Trophoblast cell (in vitro differentiated cells and primary cell): ENCODE measurements at regions not wholly inside any gene's neighbourhood (a gene's known extent, or its start where the extent isn't known, plus 50 kb on each side); places are given as distances from the start of the nearest gene placed in this dataset.

Experiments used
- DNase-seq, 2 donors: peaks; one replicate each; pipeline ENCODE4 v3.0.0-alpha.2; 2016
- H2AFZ ChIP-seq: 2 replicates; pipeline ENCODE4 v1.6.1; 2013; ENCODE audit warnings: low read length, moderate library complexity, mild to moderate bottlenecking; ENCODE audit not compliant: insufficient read depth, poor library complexity
- H2AK5ac ChIP-seq: 2 replicates; pipeline ENCODE4 v1.6.1; 2013; ENCODE audit warnings: mild to moderate bottlenecking, low read length
- H2BK120ac ChIP-seq: 2 replicates; pipeline ENCODE4 v1.6.1; 2013; ENCODE audit warnings: low read length, mild to moderate bottlenecking, moderate library complexity; ENCODE audit not compliant: insufficient read depth, poor library complexity
- H2BK12ac ChIP-seq: 2 replicates; pipeline ENCODE4 v1.6.1; 2013; ENCODE audit warnings: mild to moderate bottlenecking, low read length, moderate library complexity
- H2BK5ac ChIP-seq: 2 replicates; pipeline ENCODE4 v1.6.1; 2013; ENCODE audit warnings: low read length, low read depth, moderate library complexity, mild to moderate bottlenecking; ENCODE audit not compliant: poor library complexity
- H3K14ac ChIP-seq: 2 replicates; pipeline ENCODE4 v1.6.1; 2013; ENCODE audit warnings: mild to moderate bottlenecking, low read length
- H3K18ac ChIP-seq: 2 replicates; pipeline ENCODE4 v1.6.1; 2013; ENCODE audit warnings: mild to moderate bottlenecking, low read length
- H3K23ac ChIP-seq: 2 replicates; pipeline ENCODE4 v1.6.1; 2013; ENCODE audit warnings: low read length
- H3K27ac ChIP-seq: 2 replicates; pipeline ENCODE4 v1.5.1; 2013; ENCODE audit warnings: low read depth, mild to moderate bottlenecking, inconsistent platforms, low read length, moderate library complexity
- H3K27me3 ChIP-seq: 2 replicates; pipeline ENCODE4 v1.6.1; 2013; ENCODE audit warnings: inconsistent platforms, mild to moderate bottlenecking, low read length, moderate library complexity; ENCODE audit not compliant: insufficient read depth
- H3K36me3 ChIP-seq, 2 experiments: 1 replicate in 1 of 2; 2 replicates in 1 of 2; pipeline ENCODE4 v1.6.1; 2013; ENCODE audit warnings: low read length in 2 of 2, mild to moderate bottlenecking in 2 of 2, moderate library complexity in 1 of 2; ENCODE audit not compliant: insufficient read depth in 2 of 2, control insufficient read depth in 1 of 2
- H3K4ac ChIP-seq: 2 replicates; pipeline ENCODE4 v1.6.1; 2013; ENCODE audit warnings: low read depth, mild to moderate bottlenecking, low read length, moderate library complexity
- H3K4me1 ChIP-seq, 2 experiments: 1 replicate in 1 of 2; 2 replicates in 1 of 2; pipeline ENCODE4 v1.6.1; 2013; ENCODE audit warnings: low read length in 2 of 2, mild to moderate bottlenecking in 2 of 2, moderate library complexity in 1 of 2; ENCODE audit not compliant: insufficient read depth in 2 of 2, control insufficient read depth in 1 of 2
- H3K4me2 ChIP-seq: 2 replicates; pipeline ENCODE4 v1.6.1; 2013; ENCODE audit warnings: inconsistent platforms, mild to moderate bottlenecking, low read length, moderate library complexity
- H3K4me3 ChIP-seq: 2 replicates; pipeline ENCODE4 v1.5.1; 2013; ENCODE audit warnings: mild to moderate bottlenecking, low read depth, low read length, inconsistent platforms
- H3K79me1 ChIP-seq: one replicate; pipeline ENCODE4 v1.6.1; 2013; ENCODE audit warnings: low read length
- H3K79me2 ChIP-seq: 2 replicates; pipeline ENCODE4 v1.6.1; 2013; ENCODE audit warnings: low read length, mild to moderate bottlenecking; ENCODE audit not compliant: control insufficient read depth, insufficient read depth, poor library complexity
- H3K9ac ChIP-seq: 2 replicates; pipeline ENCODE4 v1.6.1; 2013; ENCODE audit warnings: mild to moderate bottlenecking, low read length
- H3K9me3 ChIP-seq: 2 replicates; pipeline ENCODE4 v1.6.1; 2013; ENCODE audit warnings: low read depth, mild to moderate bottlenecking, control low read depth, inconsistent platforms, low read length; ENCODE audit not compliant: insufficient read depth
- H4K12ac ChIP-seq: 2 replicates; pipeline ENCODE4 v1.6.1; 2013; ENCODE audit warnings: low read depth, mild to moderate bottlenecking, low read length, moderate library complexity
- H4K8ac ChIP-seq: 2 replicates; pipeline ENCODE4 v1.6.1; 2013; ENCODE audit warnings: low read depth, mild to moderate bottlenecking, low read length, moderate library complexity
- H4K91ac ChIP-seq: one replicate; pipeline ENCODE4 v1.6.1; 2013; ENCODE audit warnings: low read depth, mild to moderate bottlenecking, low read length, moderate library complexity
- WGBS: extraction: QIAGEN DNeasy Blood & Tissue Kit; methylation state at CpG from one replicate; pipeline ENCODE4 v1.1.7; 2013; ENCODE audit warnings: missing lambda C conversion rate; ENCODE audit not compliant: insufficient read length, insufficient coverage; ENCODE audit errors: extremely low coverage; 5-methylcytosine and 5-hydroxymethylcytosine counted together

- WGBS = no CpG with 5 or more reads among the region's 4 CpGs
- DNase-seq = no peak
- H4K8ac ChIP-seq = no peak overlapping the region
Observed at GRCh38 chr3:14057701-14058100, 67.0 kb downstream of the CHCHD4 start.

GRCh38 chr3:14047841-14048240 is 76.8 kb downstream of the CHCHD4 start:
- H3K36me3 ChIP-seq = no peaks in the 10 kb centered on the region
- no peak overlapping the region for H3K4me2 ChIP-seq

More at GRCh38 chr3:14057701-14058100, 67.0 kb downstream of the CHCHD4 start:
- H3K18ac ChIP-seq = no peak overlapping the region
- H2BK120ac ChIP-seq = no peak overlapping the region
- no peaks in the 10 kb centered on the region for H3K79me1 ChIP-seq
- H3K14ac ChIP-seq = no peak overlapping the region
- no peak overlapping the region for H4K12ac ChIP-seq
- no peak overlapping the region for H2BK12ac ChIP-seq
- no peak overlapping the region for H2AK5ac ChIP-seq
- H3K9me3 ChIP-seq = peaks cover 2% of the 10 kb centered on the region
- no peak overlapping the region for H3K4me2 ChIP-seq
- no peak overlapping the region for H3K27ac ChIP-seq
- no peaks in the 10 kb centered on the region for H3K79me2 ChIP-seq
- no peak overlapping the region for H2BK5ac ChIP-seq
- no peak overlapping the region for H3K4me3 ChIP-seq
- H3K23ac ChIP-seq = no peak overlapping the region
- no peak overlapping the region for H3K9ac ChIP-seq
- no peaks in the 10 kb centered on the region for H3K4me1 ChIP-seq
- no peak overlapping the region for H4K91ac ChIP-seq
- no peak overlapping the region for H3K4ac ChIP-seq
- H2AFZ ChIP-seq = no peak overlapping the region
- H3K36me3 ChIP-seq = no peaks in the 10 kb centered on the region
- H3K27me3 ChIP-seq = no peaks in the 10 kb centered on the region

GRCh38 chr3:14047027-14047426 is 77.6 kb downstream of the CHCHD4 start:
- H3K14ac ChIP-seq = no peak overlapping the region
- H3K23ac ChIP-seq = no peak overlapping the region
- H3K4me2 ChIP-seq = no peak overlapping the region
- H3K79me2 ChIP-seq = no peaks in the 10 kb centered on the region
- H4K8ac ChIP-seq = no peak overlapping the region
- H4K91ac ChIP-seq = no peak overlapping the region
- H3K4me3 ChIP-seq = no peak overlapping the region
- H3K18ac ChIP-seq = no peak overlapping the region
- H2AK5ac ChIP-seq = no peak overlapping the region
- H2BK5ac ChIP-seq = no peak overlapping the region
- H3K4ac ChIP-seq = no peak overlapping the region
- no peaks in the 10 kb centered on the region for H3K79me1 ChIP-seq
- no peak overlapping the region for H3K9ac ChIP-seq
- no peak overlapping the region for H3K27ac ChIP-seq
- no peak for DNase-seq
- no CpG with 5 or more reads among the region's 5 CpGs for WGBS
- no peaks in the 10 kb centered on the region for H3K4me1 ChIP-seq
- no peak overlapping the region for H2BK120ac ChIP-seq
- no peaks in the 10 kb centered on the region for H3K9me3 ChIP-seq
- H2AFZ ChIP-seq = no peak overlapping the region
- H3K27me3 ChIP-seq = no peaks in the 10 kb centered on the region
- no peak overlapping the region for H2BK12ac ChIP-seq
- H3K36me3 ChIP-seq = no peaks in the 10 kb centered on the region
- no peak overlapping the region for H4K12ac ChIP-seq

More at GRCh38 chr3:14047841-14048240, 76.8 kb downstream of the CHCHD4 start:
- Histone ChIP-seq H2AFZ (no peak overlapping the region), H3K79me1 (no peaks in the 10 kb centered on the region), H3K4me1 (no peaks in the 10 kb centered on the region), H3K27me3 (no peaks in the 10 kb centered on the region), H2AK5ac (no peak overlapping the region), H3K18ac (no peak overlapping the region), H2BK120ac (no peak overlapping the region), H3K4me3 (no peak overlapping the region), H3K79me2 (no peaks in the 10 kb centered on the region), H3K27ac (no peak overlapping the region), H3K23ac (no peak overlapping the region), H3K4ac (no peak overlapping the region), H3K9me3 (no peaks in the 10 kb centered on the region), H3K9ac (no peak overlapping the region), H3K14ac (no peak overlapping the region), H4K8ac (no peak overlapping the region), H2BK12ac (no peak overlapping the region), H4K91ac (no peak overlapping the region), H4K12ac (no peak overlapping the region), H2BK5ac (no peak overlapping the region)
- no peak for DNase-seq

- Histone ChIP-seq H3K18ac (no peak overlapping the region), H3K79me2 (no peaks in the 10 kb centered on the region), H3K4ac (no peak overlapping the region), H3K23ac (no peak overlapping the region), H2BK12ac (no peak overlapping the region), H4K8ac (no peak overlapping the region), H2BK120ac (no peak overlapping the region), H3K4me2 (no peak overlapping the region), H3K9ac (no peak overlapping the region), H2BK5ac (no peak overlapping the region), H3K36me3 (no peaks in the 10 kb centered on the region), H3K27me3 (no peaks in the 10 kb centered on the region), H2AFZ (no peak overlapping the region), H3K4me1 (no peaks in the 10 kb centered on the region), H4K12ac (no peak overlapping the region), H3K27ac (no peak overlapping the region), H3K9me3 (no peaks in the 10 kb centered on the region), H3K4me3 (no peak overlapping the region), H3K14ac (no peak overlapping the region), H2AK5ac (no peak overlapping the region), H3K79me1 (no peaks in the 10 kb centered on the region), H4K91ac (no peak overlapping the region)
- peak in 1 of 2 donors; percentile 2 for DNase-seq
- no CpG with 5 or more reads among the region's 3 CpGs for WGBS
Observed at GRCh38 chr3:14042680-14043079, 82.0 kb downstream of the CHCHD4 start.
